Right renal cortex interstitium (tissue), 3 donors: ENCODE measurements at regions not wholly inside any gene's neighbourhood (a gene's known extent, or its start where the extent isn't known, plus 50 kb on each side); places are given as distances from the start of the nearest gene placed in this dataset.
A peak's percentile ranks its signal among the peaks of the same experiment; 100 is the strongest.
"Not testable (repeated sequence)": the region's sequence is repeated elsewhere in the genome, so short reads cannot be mapped to it uniquely, and the experiment has no call there.

ENCODE experiments used
- DNase-seq, 3 donors: peaks; one replicate each; pipeline ENCODE4 v3.0.0-alpha.2; 2013; ENCODE audit warnings: low read depth in 3 of 3, low spot score in 2 of 3

DNA sequence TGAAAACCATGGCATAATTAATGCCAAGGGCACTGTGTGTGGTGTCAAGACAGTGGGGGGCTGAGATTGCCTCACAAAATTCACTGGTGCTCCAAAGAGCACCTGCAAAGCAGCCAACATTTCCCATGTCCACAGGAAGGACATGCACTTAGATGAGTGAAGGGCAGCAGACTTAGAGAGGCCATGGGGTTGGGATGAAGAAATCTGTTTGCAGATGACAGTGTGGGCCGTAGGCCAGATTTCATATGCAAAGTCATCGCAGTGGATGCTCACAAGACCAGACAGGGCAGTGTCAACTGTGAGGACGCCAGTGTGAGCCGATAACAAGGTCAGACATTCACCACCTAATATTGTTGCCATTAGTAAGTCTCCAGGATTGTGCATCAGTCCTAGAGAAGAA lies 773.4 kb downstream of the EFNB2 start:
- no peak for DNase-seq

DNA sequence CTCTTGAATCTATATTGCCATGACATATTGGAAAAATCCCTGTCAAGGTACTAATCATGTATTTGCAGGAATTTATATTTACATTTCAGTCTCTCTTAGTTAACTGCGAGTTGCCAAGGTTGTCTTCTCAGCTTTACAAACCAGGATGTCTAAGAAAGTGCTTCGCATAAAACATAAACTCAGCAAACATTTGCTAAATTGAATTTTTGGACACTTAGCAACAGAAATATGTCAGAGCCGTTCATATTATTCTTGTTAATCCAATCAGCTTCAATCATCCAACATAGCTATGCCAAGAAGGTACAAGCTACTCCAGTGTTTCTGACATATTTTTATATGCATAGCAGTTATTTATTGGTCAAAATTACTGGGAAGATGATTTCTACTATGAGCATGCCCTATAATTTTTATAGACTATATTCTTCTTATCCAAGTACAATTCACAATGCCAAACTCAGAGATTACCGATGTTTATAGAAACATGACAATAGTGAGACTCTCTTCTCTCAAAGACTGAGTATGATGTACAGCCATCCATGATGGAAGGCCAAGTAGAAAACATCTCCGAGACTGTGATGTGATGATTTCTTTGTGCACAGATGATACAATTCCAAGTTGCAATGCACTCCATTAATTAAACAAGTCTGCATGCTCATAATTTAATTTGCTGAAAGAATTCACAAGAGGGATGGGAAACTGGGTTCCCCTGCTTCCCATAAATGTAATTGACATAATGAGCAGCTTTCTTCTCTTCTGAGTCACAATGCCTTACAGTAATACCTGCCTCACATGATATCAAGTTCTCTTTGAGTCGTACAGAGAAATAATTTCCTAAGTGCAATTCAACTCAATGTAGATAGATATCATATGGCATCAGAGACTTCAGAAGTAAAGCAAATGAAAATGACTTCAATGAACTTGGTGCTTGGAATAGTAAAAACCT lies 776.3 kb downstream of the EFNB2 start:
- DNase-seq = no peak

DNA sequence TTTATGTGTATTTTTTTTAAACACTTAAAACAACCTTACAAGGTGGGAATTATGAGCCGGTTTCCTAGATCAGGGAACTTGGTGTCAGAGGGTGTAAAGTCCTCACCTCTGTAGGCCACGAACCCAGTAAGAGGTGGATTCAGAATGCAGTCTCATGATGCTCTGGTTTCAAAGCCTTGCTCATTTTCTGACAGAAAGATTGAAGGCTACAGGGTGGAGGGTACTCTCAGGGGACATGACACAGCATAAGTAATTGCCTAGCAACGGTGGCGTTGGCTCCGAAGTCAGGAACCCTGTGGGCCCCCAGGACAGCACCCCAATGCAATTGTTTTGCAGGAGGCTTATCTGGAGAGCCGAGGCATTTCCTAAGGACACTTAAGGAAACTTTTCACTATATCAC lies 794.7 kb downstream of the EFNB2 start:
- DNase-seq = no peak

- no peak for DNase-seq
These were observed 797.8 kb downstream of the EFNB2 start for GRCh38 chr13:105737688-105738087.

- no peak for DNase-seq
These were observed 800.2 kb downstream of the EFNB2 start for GRCh38 chr13:105735281-105735680.

DNA sequence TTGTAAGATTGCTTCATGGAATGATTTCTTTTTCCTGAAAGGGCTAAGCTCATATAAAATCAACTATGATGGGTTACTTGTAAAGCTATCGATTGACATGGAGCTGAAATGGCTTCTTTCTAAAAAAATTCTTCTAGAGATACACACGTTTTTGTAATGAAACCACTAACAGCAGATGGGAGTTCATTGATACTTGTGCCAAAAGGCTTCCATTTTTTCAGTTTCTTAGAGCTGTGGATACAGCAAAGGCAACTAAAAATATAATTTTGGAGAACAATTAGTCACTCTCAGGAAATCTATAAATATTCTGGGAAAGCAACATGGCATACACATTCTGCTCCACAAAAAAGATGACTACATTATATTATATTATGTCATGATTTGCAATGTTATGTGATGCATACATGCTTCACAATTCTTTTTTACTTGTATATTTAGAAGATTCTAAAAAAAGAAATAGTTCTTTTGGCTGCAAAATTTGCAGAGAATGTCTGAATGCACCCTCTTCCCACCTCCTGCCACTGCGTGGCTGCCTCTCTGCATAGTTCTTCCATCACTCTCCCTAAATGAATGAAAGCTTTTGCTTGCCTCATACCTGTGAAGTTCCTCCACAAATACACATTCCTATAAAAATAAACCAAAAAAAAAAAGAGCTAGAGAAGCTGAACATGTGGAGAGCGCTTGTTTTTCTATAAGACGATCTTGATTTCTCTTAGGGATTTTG lies 802.5 kb downstream of the EFNB2 start:
- DNase-seq = no peak

DNA sequence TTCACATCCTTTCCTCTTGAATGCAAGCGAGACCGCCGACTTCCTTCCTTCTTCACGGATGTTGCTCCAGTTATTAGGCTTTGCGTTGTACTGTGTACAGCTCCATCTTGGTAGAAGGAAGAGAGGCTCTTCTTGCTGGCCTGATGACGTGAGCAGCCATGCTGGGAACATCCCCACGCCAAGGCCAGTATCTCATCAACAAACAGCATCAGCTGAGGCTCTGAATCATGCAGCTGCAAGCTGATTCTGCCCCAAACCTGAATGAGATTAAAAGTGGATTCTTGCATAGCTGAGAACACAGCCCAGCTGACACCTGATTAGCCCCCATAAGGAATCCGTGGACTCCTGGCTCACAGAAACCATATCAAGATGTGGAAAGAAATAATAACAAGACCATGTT lies 809.6 kb downstream of the EFNB2 start:
- no peak for DNase-seq

DNA sequence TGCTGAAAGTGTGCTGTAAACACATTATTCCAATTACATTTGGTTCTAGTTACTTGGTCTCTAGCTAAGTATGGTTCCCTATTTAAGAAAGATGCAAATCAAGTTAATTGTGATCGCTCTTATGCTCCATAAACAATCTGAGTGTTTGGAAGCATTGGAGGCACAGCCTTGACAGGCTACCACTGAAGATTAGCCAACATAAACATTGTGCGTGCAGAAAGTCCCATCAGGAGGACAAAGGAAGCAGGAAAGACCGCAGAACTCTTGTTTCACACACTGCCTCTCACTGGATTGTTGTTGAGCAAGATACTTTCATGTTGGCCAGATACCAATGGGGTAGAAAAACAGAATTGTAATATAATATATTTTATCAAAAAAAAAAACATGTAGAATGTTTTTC lies 814.4 kb downstream of the EFNB2 start:
- DNase-seq = peak; percentile 18 to 38 (median 29)

DNA sequence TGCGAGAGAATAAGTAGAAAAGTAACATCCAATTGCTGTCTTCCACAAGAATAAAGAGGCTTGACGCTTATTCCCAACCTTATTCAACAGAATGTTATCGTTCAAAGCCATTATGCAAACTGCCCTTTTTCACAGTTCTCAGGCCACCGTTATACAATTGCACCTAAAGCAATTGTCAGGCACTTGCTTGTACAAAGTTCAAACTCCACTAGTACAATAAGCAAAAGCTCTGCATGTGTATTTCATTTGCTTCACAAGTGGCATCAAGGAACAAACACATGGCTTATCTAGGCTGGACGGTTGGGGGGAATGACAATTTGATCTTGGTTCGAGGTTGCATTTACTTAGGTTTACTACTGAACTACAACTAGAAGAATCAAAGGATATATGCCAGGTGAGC lies 815.6 kb downstream of the EFNB2 start:
- DNase-seq = no peak

GRCh38 chr13:105709181-105709580 lies 826.3 kb downstream of the EFNB2 start:
- no peak for DNase-seq

GRCh38 chr13:105703843-105704242 lies 831.6 kb downstream of the EFNB2 start:
- DNase-seq = no peak

- DNase-seq = no peak
These were observed 833.0 kb downstream of the EFNB2 start for GRCh38 chr13:105702441-105702840.

DNA sequence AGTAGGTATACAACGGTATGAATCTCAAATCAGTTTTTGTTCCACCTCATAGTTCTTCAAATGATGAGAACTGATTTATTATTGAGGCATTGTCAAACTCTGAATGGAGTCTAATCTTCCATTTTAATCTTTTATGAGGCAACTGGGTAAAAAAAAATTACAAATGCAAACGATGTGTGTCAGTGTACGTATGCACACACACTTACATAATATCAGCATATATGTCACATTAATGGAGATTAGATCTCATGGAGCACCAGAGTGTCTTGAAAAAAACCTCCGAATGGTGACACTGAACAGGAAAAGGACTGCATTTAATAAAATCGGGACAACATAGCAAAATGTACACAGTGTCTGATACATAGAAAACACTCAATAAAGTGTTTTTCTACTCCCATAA lies 842.7 kb downstream of the EFNB2 start:
- DNase-seq = no peak

- DNase-seq = no peak
These were observed 851.2 kb downstream of the EFNB2 start for GRCh38 chr13:105684216-105684615.

GRCh38 chr13:105679838-105680237 lies 855.6 kb downstream of the EFNB2 start:
- DNase-seq = no peak

DNA sequence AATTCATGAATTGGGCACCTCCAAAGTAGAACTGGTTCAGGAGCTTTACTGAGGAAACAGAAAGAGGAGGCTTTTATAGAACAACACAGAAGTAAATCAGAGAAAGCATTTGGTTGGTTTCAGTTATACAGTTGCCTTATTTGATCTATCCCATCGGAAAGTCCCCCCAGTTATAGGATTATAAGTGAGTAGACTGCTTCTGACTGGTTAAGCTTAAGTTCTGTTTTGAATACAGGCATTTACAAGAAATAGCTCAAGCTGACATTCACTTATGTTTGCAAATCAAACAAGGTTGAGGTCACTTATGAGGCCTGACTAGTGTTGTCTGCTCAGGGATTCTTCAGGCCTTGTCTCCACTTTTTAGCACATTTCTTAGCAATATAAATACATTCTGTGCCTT lies 857.4 kb downstream of the EFNB2 start:
- no peak for DNase-seq

DNA sequence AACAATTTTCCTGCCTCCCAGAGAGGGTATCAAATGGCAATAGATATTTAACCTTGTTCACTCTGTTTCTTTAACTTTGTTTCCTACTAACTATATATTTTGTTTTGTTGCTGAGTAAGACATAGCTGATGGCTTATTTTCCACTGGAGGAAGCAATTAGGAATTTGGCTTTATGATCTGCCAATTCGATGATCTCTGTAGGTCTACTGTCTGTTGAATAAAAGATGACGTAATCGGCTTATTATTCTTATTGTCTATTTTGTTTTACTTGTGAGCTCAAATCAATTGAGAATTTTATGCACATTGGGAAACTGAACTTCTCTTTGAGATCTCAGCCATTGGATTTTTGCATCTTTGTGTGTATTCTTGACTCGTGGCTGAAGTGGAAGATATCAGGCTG lies 862.6 kb downstream of the EFNB2 start:
- no peak for DNase-seq

GRCh38 chr13:105671131-105671530 lies 864.3 kb downstream of the EFNB2 start:
- not testable (repeated sequence) for DNase-seq

DNA sequence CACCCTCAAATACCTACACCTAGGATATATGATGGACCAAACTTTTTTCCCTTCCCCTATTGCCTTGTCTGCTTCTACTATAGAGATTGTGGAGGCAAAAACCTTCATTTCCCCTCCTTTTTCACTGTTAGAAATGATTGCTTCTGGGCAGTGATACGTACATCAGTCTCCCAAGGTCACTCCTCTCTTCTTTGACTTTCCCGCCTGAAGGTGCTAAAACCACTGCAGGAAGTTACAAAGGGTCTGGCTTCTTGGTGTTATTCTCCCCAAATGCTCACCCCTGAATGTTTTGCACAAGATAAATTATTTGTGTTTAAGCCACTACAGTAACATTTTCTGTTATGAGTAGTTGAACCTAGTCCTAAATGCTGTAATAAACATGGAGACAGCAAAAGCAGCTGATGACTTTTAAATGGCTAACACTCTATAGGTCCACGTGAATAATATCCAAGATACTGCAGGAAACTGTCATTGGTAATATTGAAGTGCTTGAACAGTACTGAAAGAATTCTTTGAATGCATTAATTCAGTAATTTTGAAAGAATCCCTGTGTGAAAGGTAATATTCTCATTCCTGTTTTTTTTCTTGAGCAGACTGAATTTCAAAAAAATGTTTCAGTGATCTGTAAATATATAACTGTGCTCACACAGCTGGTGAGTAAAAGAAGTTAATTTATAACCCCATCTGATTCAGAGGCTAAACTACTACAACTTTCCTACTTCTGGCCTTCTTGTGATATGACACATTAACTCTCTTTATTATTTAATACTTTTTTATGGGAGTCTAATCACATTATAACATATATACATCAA lies 865.1 kb downstream of the EFNB2 start:
- DNase-seq = peak; percentile 10 to 14 (median 13)

- DNase-seq = no peak
These were observed 870.2 kb downstream of the EFNB2 start for GRCh38 chr13:105665284-105665683.

GRCh38 chr13:105663182-105663581 lies 872.3 kb downstream of the EFNB2 start:
- DNase-seq = no peak
